GM18519 (cell line): ENCODE measurements at regions not wholly inside any gene's neighbourhood (a gene's known extent, or its start where the extent isn't known, plus 50 kb on each side); places are given as distances from the start of the nearest gene placed in this dataset.

ENCODE experiments used
- ATAC-seq: cut with Tn5 transposase; IDR thresholded peaks from one replicate; pipeline ENCODE4 v1.9.1; 2021; ENCODE audit warnings: mild to moderate bottlenecking, moderate library complexity; ENCODE audit not compliant: unreplicated experiment, low FRiP score

DNA sequence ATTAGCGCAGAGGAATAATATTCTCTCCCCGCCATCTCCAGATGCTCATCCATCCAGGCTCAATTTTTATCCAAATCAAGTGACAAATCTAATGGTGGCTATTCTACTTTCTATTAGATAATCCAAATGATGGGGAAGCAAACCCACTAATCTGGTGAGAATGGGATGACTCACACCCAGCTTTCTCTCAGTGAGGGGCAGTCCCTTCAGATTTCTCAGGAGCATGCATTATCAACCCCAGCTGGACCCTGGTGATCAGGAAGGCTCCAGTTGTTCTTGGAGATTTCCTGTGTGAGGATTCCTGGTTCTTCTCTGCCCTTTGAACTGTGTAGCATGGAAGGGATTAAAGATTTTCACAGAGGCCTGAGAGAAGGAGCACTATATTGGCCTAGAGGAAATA lies 358.0 kb downstream of the WDR72 start:
- ATAC-seq = no peak

DNA sequence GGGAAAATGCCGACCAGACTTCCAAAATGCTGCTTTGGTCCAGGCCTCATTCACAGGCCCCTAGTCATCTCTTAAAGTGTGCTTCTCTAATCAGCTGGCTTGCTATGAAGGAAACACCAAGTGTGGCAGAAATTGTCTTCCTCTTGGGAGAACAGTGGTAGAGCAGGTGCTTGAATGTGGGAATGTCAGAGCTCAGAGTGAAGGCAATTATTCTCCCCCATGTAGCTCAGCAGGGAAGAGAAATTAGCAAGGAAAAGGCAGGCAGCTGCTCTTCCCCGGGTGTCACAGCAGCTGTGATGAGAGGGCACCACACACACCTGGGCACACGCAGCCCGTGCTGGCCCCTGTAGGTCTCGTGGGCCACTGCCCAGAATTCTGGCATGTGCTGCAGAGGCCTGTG lies 358.5 kb downstream of the WDR72 start:
- ATAC-seq = no peak

DNA sequence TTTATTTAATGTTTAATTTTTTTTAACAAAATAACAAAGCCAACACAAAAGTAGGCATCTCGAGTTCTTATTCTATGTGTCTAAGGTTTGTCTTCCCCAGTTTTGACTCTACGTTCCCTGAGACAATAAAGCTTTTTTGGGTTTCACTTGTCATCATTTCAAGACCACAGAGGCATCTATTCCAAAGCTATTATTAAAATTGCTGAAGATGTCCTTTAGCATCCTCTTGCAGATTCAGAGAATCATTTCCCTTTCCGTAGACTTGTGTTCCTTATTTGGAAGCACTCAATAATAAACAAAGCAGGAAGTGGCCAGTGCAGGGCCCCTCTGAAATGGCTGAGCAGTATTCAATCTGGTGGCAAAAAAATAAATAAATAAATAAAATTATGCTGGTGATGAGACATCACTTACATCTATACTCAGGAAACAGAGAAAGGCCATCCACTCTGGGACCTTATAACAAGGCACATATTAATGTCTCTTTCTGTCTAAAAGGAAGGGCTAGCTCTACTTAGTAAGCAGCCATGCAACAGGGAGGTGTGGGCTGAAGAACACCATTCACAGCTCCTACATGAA lies 362.3 kb downstream of the WDR72 start:
- no peak for ATAC-seq

DNA sequence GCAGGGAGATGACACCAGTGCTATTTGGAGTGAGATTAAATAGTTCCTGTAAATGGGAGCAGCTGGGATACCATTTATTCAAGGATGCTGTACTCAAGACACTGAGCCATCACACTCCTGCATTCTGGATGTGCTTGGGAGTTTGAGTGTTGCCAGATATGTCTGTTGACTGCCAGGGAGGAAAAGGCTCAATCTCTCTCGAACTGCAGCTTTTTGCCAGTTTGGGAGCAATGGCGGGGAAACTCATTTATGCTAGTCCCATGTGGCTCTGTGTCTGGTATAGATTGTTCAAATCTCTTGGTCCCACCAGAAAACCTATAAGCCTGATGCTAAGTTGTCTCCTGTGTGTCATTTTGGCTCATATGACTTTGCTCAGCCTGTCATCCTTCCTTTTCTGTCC lies 363.6 kb downstream of the WDR72 start:
- no peak for ATAC-seq

DNA sequence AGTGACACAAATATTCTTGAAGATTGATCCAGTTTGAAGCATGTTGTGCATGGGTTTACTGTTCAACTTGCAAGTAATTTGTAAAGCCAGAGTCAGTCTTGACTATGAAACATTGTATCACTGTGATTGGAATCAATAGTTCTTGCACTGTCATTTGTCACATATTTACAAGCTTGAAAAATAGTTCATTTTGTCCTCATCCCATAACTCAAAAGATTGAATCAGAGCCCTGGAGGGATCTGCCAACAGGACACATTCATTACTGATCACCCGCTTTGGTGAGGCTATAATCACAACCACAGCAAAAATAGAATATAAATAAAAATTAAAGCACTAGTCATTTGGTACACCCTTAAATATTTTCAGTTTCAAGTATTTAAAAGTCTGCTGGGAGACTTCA lies 368.9 kb downstream of the WDR72 start:
- ATAC-seq = no peak

DNA sequence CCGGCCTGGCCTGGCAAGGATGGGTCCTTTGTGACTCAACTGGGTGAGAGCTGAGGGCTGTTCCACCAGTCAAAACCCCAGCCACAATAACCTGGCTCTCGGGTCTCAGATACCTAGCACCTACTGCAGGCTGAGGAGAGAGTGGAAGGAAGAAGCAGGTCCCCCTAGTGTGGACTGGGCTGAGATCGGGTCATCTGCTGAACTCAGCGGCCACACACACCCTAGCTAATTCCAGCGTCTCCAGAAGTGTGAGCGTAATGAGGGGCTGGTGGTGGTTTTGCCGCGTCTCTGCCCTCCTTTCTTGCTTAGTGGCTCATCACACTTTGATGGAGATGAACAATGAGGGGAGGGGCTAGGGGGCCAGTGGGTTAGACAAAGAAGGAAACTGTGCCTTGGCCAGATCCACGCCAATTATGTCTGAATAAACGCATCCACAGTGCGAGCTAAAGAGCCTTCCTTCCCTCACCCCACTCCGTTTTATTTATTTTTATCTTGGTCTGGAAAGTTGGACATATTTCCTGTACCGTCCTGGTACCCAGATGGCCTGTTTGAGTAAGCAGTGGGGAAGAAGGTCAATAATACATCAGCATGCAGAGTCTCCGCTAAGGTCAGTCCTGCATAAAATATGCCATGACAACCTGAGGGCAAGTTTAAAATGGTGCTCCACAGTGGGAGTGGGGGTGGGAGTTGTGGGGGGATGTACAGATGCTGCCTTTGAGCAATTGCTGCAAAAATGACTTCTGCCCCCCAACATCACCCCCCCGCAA lies 370.0 kb downstream of the WDR72 start:
- ATAC-seq = no peak

DNA sequence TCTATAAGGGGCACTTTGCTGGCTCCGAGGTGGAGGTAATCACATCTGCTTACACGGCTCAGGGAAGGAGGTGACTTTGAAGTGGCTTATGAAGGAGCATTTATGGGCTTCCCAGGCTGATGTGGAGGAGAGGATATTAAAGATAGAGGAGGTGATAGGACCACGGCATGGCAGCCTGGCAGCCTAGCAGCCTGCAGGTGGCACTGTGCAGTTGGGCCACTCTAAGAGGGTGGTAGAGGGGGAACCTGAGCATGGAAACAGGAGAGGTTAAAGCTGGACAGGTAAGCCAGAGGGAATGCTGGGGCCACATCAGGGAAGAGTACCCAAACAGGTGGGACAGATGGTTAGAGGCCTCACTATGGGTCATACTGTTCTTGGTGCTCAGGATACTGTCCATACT lies 375.0 kb downstream of the WDR72 start:
- ATAC-seq = no peak

DNA sequence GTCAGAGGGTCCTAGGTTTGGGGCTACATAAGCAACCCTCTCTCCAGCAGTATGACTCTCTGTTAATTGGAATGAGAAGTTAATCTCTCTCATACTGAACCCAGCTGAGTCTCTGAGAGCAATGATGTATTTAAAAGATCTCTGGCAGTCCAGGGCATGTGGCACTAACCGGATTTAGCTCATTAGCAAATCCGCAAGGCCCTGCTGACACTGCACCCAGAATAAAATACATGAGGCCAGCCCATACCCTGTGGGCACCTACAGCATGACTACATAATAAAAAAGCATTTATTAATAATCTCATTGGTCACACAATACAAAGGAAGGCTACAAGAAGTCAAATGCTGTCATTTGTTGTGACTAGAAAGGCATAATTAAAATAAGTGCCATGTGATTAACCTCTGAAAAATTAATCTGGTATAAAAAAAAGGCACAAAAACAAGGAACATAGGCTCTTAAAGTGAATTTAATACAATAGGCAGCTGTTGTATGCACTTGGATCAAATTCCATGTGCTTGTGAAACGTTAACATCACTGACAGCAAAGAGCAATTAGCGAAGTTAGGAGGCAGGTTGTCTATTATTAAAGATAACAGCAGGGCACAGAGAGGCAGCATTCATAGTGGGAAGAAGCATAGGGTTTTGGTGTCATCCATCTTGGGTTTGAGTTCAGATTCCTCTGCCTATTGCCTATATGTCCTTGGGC lies 381.2 kb downstream of the WDR72 start:
- ATAC-seq = no peak

DNA sequence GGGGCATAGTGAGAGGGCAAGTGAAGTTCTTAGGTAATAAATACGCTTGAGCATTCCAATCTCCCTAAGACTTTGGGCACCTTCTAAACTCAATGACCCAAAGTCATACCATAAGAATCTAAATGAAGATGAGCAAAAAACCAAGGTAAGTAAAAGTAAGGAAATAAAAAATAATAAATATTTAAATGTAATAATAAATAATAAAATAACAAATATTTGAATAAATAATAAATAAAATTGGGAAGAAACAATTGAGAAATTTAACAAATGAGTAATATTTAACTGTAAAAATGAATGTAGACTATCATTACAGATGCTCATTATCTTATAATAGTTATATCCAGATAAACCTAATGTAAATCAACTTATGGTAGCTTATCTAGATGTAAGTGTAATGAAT lies 391.7 kb downstream of the WDR72 start:
- ATAC-seq = no peak

DNA sequence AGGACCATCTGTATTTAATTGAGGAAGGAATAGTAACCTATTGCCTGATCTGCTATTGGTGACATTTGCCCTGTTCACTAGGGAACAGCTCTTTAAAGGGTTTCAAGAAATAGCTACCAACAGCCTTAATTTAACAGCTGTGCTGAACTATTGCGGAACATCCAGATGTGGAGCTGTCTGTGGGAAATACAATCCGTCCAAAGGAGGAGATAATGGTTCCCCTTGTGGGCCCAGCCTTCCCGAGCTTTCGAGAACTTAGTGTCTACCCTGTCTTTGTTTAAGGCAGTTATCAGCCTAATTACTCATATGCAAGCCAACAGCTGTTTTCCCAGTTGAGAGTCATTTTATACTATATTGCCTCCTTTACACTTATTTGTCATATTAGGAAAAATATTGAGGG lies 398.6 kb downstream of the WDR72 start:
- ATAC-seq = no peak

DNA sequence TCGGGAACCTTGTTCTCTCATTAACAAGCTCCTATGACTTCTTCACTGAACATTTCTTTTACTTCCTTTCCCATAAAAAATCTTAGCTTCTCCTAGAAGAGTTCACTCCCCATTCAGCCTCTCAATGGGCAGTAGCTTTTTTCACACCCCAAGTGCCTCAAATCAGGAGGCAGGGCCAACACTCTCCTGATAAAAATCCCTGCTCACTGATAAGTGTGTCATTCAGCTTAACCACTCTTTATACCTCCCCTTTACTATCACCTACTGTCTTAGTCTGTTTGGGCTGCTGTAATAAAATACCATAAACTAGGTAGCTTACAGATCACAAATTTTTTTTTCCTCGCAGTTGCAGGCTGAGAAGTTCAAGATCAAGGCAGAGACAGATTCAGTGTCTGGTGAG lies 400.4 kb downstream of the WDR72 start:
- no peak for ATAC-seq

DNA sequence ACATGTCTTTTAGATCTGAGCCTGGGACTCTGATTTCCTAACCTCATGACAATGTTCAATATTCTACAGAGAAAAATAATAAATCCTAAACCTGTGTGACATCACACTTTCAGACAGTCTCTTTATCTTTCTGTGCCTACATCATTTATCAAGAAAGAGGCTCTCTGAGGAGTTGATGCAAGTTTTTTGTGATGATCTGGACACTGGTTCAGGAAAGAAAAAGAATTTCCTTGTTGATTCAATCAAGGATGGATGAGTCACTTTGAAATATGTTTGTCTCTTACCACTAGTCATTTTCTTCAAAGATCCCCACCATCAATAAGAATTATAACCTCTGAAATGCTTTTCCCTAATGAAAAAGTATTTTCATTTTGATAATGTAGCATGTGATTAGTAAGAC lies 404.6 kb downstream of the WDR72 start:
- ATAC-seq = no peak

DNA sequence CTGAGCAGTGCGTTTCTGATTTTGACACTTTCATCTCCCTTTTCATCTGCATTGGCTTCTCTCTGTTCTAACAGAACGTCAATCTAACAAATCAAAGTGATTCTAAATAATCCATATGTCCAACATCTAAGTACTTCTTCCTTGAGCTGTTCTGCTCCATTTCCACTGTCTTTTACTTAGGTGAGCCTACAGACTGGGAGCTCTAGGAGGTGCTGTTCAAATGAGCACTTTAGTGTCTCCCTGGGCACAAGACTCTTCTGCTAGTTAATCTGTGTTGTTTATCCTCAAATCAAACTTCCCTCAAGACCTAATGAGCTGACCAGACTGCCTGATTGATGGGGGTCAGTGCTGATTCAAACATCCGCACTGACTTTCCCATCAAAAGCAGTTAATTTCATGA lies 408.1 kb downstream of the WDR72 start:
- ATAC-seq = no peak

DNA sequence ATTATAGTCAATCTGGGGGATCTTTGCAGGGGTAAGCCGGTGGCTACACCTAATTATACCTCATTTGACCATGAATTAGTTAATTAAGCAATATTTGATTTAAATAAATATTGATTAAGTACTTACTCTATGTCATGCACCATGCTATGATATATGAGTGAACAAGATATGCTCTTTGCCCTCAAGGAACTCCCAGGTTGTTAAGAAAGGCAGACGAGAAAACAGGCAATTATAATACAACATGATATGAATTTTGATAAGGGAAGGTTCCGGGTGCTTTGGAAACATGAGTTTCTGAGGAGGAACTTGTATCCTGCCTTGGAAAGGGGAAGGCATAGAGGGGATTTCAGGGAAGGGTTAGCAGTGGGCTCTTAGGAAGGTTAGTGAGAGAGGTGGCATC lies 412.9 kb downstream of the WDR72 start:
- ATAC-seq = no peak

DNA sequence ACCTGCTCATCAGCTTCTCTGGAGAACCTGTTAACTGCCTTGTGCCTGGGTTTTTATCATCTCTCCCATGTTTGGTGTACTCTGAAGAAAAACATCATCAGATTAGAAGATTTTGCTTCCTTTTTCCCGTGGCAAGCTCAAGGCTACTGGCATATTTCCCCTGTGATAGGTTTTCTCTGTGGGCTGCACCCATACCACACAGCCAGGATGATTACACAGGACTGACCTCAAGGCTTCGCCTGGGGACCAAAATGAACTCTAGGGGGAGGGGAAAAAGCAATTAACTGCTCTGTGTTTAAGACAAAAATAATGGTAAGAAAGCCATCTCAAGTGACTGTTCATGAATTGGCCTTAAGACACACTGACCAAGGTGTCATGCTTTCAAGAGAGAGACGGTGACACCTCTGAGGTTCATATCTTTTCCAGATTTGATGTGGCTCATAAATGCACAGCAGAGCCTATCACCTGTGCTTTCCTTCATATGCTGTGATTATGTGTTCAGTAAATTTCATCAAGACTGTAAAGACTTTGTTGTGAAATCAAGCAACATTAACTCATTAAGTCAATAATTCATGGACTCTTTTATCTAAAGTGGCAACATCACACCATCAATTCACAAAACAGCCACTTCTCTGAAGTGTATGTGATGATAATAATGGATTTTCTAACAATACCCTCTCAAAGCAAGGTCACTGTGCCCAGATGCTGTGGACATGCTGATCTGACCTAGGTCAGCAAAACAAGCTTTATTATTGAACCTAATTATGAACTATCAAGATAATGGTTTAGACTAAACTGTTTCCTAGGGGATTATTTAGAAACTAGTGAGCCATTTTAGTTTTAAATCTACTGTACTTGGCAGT lies 427.9 kb downstream of the WDR72 start:
- no peak for ATAC-seq

DNA sequence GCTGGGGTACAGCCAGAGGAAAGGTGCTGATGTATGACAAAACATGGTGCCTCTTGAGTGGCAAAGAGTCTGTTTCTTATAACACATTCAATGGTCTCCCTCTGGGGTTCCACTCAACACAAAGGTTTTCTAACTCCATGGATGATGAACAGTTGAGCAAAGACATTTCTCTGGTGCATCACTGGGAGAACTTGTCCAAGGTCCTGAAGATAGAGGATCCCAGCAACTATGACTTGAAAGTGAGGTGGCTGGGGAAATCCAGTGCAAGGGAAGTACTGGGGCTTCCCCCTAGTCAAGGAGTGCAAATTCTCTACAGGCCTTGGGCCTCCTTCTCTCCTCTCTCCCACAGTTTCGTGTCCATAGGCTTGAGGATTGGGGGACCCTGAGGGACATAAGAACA lies 431.1 kb downstream of the WDR72 start:
- no peak for ATAC-seq

DNA sequence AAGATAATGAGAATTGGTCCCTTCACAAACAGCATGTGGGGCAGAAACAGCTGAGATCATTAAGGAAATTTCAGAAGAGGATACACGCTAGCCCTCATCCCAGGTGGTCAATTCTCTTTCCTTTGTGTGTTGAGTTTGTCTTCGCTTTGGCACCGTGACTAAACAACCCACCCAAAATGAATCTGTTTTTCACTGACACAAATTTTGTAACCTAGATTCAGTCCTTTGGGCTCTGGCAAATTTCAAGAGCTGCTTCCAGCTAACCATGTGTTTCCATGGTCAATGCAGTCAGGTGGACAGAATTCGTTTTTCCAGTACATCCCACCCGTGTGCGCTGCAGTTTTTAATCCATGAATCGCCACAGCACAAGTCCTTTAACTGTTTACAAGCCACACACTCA lies 435.4 kb downstream of the WDR72 start:
- no peak for ATAC-seq

DNA sequence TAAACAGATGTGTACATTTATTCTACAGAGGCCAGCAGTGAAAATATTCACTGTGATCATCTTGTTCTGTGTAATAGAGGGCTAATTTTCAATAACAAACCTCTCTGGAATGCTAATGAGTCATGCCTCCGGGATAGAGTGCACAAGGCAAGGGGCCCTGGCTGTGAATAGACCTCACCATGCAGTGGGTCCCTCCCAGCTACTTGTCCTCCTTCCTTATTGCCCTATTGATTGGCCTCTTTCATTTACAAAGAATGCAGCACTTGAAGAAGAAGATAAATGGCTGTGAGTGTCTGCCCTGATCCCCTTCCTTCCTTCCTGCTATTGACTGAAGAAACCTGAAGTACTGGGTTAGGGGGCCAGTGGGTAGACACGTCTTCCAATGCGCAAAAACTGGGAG lies 436.3 kb downstream of the WDR72 start:
- ATAC-seq = no peak

DNA sequence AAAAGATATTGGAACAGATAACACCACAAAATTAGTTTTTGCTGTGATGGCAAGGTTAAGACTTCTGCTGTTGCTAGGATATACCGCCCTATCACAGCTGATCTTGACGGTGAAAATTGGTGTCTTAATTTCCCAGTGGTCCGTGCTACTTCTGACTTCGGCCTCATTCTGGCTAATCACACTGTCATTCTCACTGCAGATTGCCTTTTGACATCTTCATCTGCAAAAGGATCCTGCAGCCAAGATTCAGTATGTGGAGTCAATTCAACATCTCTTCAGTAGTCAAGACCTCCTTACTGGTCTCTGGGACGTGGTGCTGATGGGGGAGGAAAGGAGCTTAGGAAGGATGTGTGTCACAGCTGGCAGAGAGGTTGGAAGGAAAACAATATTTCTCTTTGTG lies 438.6 kb downstream of the WDR72 start:
- ATAC-seq = no peak

DNA sequence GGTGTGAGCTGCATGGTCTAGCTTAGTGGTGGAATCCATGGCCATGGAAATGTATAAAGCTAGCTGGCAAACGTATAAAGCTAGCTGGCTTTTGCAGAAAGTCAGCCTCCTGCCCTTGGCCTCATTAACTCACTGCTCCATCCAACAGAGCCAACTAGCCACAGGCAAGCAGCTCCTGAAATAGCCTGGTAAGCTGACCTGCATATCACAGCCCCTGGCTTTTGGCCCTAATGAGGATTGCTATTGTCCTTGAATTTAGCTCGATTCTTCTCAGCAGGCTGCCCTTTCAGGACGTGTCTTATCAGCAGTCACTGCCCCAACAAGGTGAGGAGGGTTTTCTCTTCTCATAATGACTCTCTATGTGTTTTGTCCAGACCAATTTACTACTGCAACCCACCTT lies 446.8 kb downstream of the WDR72 start:
- ATAC-seq = no peak

DNA sequence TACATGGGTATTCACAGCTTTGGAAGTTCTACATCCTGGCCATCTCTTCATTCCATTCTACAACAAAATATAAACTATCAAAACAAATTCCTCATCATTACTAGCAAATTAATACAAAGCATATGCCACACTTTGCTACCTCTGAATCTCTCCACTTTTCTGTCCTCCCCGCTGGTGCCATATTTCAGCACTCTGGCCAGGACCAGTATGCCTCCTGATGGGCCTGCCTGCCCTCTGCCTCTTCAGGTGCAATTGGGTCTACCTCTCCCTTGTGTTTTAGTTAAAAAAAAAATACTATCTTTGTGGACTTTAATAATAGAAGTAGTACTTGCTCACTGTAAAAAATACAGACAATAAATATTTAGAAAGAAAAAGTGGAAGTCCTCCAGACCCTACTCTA lies 448.8 kb downstream of the WDR72 start:
- ATAC-seq = no peak
